HG03280 (cell line): ENCODE measurements at regions not wholly inside any gene's neighbourhood (a gene's known extent, or its start where the extent isn't known, plus 50 kb on each side); places are given as distances from the start of the nearest gene placed in this dataset.

Experiments
- ATAC-seq: cut with Tn5 transposase; IDR thresholded peaks from one replicate; pipeline ENCODE4 v1.9.1; 2021; ENCODE audit warnings: mild to moderate bottlenecking, moderate library complexity; ENCODE audit not compliant: unreplicated experiment

DNA sequence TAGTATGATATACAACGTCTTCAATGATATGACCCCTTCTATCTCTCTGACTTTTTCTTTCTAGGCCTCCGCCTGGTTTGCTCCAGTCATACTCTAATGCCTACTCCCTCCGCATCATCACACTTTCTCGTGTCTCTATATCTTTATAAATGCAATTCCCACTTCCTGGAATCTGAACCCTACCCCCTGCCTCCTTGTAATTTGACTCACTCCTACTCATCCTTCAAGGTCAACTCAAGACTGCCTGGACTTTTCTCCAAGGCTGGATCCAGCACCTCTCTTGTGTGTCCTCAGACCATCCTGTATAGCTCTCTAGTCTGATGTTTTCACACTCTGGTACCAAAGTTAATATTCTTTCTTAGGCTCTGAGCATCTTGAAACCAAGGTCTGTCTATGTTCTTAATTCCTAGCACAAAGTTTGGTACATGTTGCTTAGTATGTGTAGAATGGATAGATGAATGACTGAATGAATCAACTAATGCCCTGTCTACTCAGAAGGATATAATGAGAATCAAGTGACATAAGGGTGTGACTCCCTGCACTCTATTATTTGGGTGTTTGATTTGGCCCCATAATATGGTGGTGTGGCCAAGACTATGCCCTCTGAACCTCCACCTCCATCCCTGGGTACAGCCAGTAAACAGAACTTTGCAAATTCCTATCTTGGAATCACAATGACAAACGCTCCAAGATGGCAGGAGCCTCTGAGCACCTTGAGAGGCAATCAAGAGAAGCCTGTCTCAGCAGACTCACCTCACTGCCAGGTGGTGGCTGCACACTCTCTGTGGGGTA is 74.3 kb upstream of the SERP2 start:
- no peak for ATAC-seq

DNA sequence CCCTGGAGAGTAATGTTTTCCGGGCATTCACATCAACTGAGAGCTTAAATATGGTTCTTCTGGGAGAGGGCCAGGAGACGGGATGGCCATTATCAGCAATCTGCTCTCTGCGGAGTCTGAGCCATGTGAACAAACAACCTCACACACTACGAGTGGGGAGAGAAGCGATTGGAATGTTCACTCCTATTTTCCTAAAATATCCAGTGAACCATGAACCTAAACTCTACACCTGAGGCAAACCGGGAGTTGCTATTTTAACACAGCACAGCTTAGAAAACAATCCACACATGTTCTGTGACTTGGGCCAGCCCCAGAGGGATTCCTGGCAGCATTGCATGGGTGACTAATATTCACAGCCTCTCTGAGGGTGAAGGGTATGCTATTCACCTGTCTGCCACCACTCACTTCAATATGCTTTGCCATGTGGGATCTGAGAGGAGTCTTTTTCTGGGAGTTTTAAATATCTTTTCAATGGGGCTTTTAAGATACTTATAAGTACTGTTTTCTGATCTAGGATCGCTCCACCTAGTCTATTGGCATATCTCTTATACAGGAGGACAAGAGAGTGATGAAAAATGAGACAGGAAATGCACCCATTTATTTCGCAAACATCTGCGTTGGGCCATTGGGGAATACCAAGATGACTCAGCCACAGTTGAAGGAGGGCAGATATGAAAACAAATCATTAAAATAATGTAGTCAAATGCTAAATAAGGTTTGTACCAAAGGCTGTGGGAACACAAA is 72.6 kb upstream of the SERP2 start:
- peak; percentile 52 for ATAC-seq

- no peak for ATAC-seq
Observed at GRCh38 chr13:44301639-44302015, 72.0 kb upstream of the SERP2 start.

GRCh38 chr13:44302233-44302632 is 71.4 kb upstream of the SERP2 start:
- no peak for ATAC-seq

GRCh38 chr13:44302940-44303575 is 70.6 kb upstream of the SERP2 start:
- no peak for ATAC-seq

DNA sequence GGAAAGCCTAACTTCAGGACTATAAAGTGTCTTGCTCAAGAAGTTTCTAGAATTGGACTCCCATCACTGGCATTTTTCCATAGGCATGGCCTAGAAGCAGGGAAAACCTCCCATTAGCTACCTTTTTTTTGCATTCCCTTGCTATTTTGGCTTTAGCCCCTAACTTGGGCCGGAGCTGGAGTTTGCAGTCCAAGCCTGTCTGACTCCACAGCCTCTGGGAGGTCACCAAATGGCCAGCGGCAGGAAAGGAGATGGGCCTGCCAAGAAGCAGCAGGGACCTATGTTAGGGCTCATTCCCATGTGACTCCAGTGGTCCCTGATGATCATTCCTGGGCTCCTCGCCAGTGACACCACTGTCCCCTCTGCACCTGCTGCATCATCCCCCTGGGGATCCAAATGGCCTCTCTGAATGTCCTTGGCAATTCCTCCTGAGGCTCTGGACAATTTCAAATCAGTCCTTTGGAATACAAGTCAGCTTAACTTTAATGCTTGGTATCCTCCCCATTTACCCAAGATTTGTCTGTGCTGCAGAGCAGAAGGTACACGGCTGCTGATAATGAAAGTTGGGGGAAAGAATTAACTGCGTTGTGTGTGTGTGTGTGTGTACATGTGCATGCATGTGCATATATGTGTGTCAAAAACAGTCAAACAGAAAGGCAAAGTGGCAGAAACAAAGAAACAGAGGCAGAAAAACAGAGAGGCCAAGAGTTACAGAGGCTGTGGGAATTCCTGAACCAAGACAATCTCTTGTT is 69.8 kb upstream of the SERP2 start:
- ATAC-seq = no peak

DNA sequence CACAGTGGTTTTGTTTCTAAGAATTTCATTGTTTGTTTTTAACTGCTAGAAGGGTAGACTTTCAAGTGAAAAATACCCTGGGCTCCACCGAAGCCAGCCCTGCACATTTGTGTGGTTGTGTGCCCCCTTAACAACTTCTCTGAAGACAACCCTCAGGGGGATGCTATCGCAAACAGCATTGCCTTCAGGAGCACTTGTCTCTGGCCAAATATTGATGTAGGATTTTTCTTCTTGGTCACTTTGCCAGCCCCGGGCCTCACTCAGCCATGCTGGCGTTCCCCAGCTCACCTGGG is 69.2 kb upstream of the SERP2 start:
- no peak for ATAC-seq

DNA sequence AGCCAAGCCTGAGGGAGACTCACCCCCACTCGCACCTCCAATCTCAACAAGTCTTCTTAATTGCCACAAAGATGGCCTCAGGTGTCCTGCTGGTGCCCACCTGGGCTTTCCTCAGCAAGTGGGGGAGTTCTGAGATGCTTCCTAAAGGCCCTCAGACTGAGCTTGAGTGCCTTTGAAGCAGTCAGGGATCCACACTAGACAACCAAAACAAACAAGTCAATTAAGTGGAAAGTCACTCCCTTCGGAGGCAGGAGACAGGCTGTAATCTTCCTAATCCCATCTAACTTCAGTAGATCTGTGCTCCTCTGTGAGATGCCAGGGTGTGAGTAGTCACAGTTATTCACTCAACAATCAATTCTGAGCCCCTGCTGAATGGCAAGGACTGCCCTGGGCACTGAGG is 68.3 kb upstream of the SERP2 start:
- no peak for ATAC-seq

DNA sequence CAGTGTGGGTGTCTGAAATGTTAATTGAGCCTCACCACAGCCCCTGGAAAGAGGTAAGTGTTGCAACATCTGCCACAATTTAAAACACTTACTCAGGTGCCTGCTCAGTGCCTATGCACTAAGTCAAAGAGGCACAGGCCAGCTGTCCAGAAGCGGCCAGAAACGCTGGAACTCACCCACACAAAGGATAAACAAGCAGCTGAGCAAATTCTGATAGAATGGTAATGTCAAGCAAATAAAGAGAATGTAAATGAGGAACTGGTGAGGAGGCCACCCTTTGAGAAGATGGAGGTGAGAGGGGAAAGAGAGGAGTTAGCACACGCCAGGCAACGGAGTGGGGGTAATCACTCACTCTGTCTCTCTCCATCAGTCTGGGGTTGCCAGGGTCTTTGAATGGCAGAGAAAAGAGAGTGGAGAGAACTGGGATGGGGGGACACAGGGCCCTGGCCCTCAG is 67.7 kb upstream of the SERP2 start:
- no peak for ATAC-seq

GRCh38 chr13:44306371-44307192 is 67.0 kb upstream of the SERP2 start:
- ATAC-seq = no peak

GRCh38 chr13:44307255-44307654 is 66.4 kb upstream of the SERP2 start:
- no peak for ATAC-seq

GRCh38 chr13:44307844-44308243 is 65.8 kb upstream of the SERP2 start:
- no peak for ATAC-seq

DNA sequence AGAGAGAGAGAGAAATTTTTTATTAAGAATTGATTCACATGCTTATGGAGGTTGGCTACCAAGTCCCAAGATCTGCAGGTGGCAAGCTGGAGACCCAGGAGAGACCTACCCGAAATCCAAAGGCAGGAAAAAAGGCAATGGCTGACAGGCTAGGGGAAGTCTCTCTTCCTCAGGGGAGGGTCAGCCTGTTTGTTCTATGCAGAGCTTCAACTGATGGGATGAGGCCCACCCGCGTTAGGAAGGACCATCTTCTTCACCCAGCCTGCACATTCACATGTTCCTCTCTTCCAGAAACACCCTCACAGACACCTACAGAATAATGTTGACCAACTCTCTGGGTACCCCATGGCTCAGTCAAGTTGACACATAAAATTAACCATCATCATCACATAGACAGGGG is 65.3 kb upstream of the SERP2 start:
- ATAC-seq = no peak

DNA sequence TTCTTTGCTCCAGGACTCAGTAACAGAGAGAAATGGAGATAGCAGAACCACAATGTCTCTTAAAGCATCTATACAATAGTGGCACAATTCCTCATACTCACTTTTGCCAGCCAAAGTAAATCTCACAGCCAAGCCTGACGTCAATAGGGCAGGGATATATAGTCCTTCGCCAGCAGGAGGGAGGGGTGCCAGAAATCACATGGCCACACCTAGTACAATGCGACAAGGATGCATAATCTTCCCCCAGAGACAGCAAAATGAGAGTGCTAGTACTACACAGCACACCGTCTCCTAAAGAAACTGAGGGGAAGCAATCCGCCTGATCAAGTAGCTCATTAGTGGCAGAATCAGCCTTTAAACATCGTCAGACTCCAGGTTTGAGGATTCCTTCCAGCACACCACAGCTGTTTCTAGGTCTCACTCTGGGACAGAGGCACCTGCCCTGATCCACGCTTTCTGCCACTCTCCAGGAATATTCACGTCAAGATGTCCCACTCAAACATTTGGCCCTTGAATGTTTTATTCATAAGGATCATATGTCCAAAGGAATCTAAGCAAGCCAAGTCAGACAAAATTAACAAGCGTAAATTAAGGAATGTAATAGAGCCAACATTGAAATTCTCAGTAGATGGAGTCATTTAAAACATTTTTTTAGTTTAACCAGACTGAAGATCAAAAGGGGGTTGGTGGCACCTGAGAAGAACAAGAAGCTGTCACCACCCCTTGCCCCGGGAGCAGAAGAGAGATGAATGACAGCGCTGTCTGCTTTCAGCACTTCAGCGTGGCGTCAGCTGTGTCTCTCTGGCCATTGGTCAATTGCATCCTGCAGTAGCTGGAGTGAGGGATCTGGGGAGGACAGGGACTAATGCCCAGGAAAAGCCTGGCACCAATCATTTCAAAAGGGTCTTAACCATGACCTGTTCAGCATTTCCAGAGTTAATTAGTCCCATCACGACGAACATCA is 63.5 kb upstream of the SERP2 start:
- ATAC-seq = no peak

DNA sequence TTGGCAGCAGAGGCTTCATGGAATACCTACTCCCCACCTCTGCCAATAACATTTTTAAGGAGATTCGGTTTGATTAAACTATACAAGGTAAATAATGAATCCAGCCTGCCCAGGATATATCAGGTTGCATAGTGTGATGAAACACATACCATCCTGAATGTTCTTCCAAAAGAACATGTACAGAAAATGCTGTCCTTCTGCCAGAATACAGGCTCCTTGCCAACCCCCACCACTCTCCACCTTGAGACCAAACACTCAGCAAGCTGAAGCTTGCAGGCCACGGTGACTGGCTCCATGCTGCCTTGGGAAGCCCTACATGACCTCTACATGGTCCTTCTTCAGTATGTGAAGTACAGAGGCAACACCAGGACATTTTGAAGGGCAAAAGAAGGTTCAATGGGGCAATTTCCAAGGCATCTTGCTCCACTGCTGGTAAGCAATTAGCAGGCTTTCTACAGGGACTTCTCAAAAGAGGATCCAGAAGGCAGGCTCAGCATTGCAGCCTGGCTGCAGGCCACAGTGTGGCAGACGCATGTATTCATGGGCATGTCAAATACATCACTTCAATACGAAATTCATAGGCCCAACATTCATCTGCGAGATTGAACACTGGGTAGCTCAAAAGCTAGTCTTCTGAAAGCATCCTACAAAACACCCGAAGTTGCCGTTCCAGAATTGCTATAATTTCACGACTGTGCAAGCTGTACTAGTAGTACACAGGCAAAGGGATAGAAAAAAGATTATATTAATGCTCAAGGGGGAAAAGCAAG is 62.4 kb upstream of the SERP2 start:
- no peak for ATAC-seq

DNA sequence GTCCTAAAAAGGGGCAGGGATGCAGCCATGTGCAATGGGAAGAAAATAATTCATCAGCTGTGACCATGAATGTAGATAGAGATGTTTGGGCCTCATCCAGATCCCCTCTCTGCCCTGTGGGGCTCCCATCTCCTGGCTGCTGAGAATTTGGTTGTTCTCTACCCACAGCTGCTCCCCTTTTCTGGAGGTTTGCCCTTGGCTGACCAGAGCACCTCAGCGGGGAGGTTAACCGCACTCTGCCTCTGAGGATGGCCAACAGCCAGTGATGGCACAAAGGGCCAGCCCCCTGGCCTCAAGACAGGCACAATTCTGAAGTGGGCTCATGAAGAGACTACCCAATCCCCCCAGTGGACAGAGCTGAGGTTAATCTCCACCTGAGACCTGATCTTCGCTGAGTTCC is 61.5 kb upstream of the SERP2 start:
- ATAC-seq = no peak

GRCh38 chr13:44312834-44313551 is 60.6 kb upstream of the SERP2 start:
- no peak for ATAC-seq

- no peak for ATAC-seq
Observed at GRCh38 chr13:44313674-44314073, 60.0 kb upstream of the SERP2 start.
